ENCODE measurements at regions not wholly inside any gene's neighbourhood (a gene's known extent, or its start where the extent isn't known, plus 50 kb on each side); places are given as distances from the start of the nearest gene placed in this dataset.

DNA sequence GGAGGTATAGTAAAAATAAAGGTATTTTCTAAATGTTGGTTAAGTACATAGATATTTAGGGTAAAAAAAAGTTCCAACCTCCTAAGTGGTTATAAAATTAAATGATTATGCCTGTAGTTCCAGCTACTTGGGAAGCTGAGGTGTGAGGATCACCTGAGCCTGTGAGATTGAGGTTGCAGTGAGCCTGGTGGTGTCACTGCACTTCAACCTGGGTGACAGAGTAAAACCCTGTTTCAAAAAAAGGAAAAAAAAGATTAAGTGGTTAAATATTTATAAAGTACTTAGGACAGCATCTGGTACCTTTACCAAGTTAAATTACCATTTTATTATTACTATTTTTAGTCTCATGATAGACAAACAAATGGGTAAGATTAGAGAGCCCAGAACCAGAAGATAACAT is 1801.0 kb downstream of the C4orf33 start:
- Histone ChIP-seq H3K23ac (ENCODE audit: low read length) (no peak overlapping the region), H3K4me2 (ENCODE audit: low read length) (no peak overlapping the region), H3K4me3 (ENCODE audit: low read depth, low read length) (no peak overlapping the region), H3K79me1 (ENCODE audit: low read length) (no peaks in the 10 kb centered on the region), H3K27me3 (ENCODE audit: insufficient read depth, low read length) (no peaks in the 10 kb centered on the region), H3K18ac (ENCODE audit: low read length) (no peak overlapping the region), H3K27ac (ENCODE audit: low read depth, low read length) (no peak overlapping the region), H4K12ac (ENCODE audit: low read depth, low read length) (no peak overlapping the region), H3K4ac (ENCODE audit: low read depth, low read length) (no peak overlapping the region), H2BK5ac (ENCODE audit: low read depth, low read length, poor library complexity) (no peak overlapping the region), H2BK12ac (ENCODE audit: low read length) (no peak overlapping the region), H2AFZ (ENCODE audit: insufficient read depth, low read length, poor library complexity) (no peak overlapping the region), H4K8ac (ENCODE audit: low read depth, low read length) (no peak overlapping the region), H3K9me3 (ENCODE audit: insufficient read depth, low read depth, low read length) (no peaks in the 10 kb centered on the region), H2BK120ac (ENCODE audit: insufficient read depth, low read length, poor library complexity) (no peak overlapping the region), H3K14ac (ENCODE audit: low read length) (no peak overlapping the region), H2AK5ac (ENCODE audit: low read length) (no peak overlapping the region), H3K79me2 (ENCODE audit: control insufficient read depth, insufficient read depth, low read length, poor library complexity) (no peaks in the 10 kb centered on the region), H3K4me1 (ENCODE audit: control insufficient read depth in 1 of 2, insufficient read depth in 2 of 2, low read length in 2 of 2) (no peaks in the 10 kb centered on the region), H3K9ac (ENCODE audit: low read length) (no peak overlapping the region), H3K36me3 (ENCODE audit: control insufficient read depth in 1 of 2, insufficient read depth in 2 of 2, low read length in 2 of 2) (no peaks in the 10 kb centered on the region), H4K91ac (ENCODE audit: low read depth, low read length) (no peak overlapping the region)
- DNase-seq: no peak

DNA sequence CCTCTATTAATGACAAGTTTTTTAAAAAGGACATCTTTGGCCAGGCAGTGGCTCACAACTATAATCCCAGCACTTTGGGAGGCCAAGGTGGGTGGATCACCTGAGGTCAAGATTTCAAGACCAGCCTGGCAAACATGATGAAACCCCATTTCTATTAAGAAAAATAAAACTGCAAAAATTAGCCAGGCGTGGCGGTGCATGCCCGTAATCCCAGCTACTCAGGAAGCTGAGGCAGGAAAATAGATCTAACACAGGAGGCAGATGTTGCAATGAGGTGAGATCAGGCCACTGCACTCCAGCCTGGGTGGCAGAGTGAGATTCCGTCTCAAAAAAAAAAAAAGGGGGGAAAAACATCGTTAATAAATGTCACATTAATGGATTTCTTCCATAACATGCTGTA is 1805.4 kb downstream of the C4orf33 start:
- H3K9ac ChIP-seq (ENCODE audit: low read length): no peak overlapping the region
- no peaks in the 10 kb centered on the region for H3K36me3 ChIP-seq (ENCODE audit: control insufficient read depth in 1 of 2, insufficient read depth in 2 of 2, low read length in 2 of 2)
- no peak overlapping the region for H3K4ac ChIP-seq (ENCODE audit: low read depth, low read length)
- no peak overlapping the region for H4K12ac ChIP-seq (ENCODE audit: low read depth, low read length)
- no peaks in the 10 kb centered on the region for H3K9me3 ChIP-seq (ENCODE audit: insufficient read depth, low read depth, low read length)
- H3K27me3 ChIP-seq (ENCODE audit: insufficient read depth, low read length): no peaks in the 10 kb centered on the region
- no peak for DNase-seq
- H3K4me1 ChIP-seq (ENCODE audit: control insufficient read depth in 1 of 2, insufficient read depth in 2 of 2, low read length in 2 of 2): no peaks in the 10 kb centered on the region
- no peak overlapping the region for H3K23ac ChIP-seq (ENCODE audit: low read length)
- H2BK12ac ChIP-seq (ENCODE audit: low read length): no peak overlapping the region
- no peak overlapping the region for H2AK5ac ChIP-seq (ENCODE audit: low read length)
- H3K14ac ChIP-seq (ENCODE audit: low read length): no peak overlapping the region
- no peak overlapping the region for H2BK120ac ChIP-seq (ENCODE audit: insufficient read depth, low read length, poor library complexity)
- no peak overlapping the region for H3K18ac ChIP-seq (ENCODE audit: low read length)
- H3K4me2 ChIP-seq (ENCODE audit: low read length): no peak overlapping the region
- H3K27ac ChIP-seq (ENCODE audit: low read depth, low read length): no peak overlapping the region
- no CpG with 5 or more reads among the region's 5 CpGs for WGBS (ENCODE audit: extremely low coverage, insufficient coverage, insufficient read length)
- H3K4me3 ChIP-seq (ENCODE audit: low read depth, low read length): no peak overlapping the region
- no peak overlapping the region for H2BK5ac ChIP-seq (ENCODE audit: low read depth, low read length, poor library complexity)
- no peaks in the 10 kb centered on the region for H3K79me1 ChIP-seq (ENCODE audit: low read length)
- H4K91ac ChIP-seq (ENCODE audit: low read depth, low read length): no peak overlapping the region
- H3K79me2 ChIP-seq (ENCODE audit: control insufficient read depth, insufficient read depth, low read length, poor library complexity): no peaks in the 10 kb centered on the region
- H2AFZ ChIP-seq (ENCODE audit: insufficient read depth, low read length, poor library complexity): no peak overlapping the region
- no peak overlapping the region for H4K8ac ChIP-seq (ENCODE audit: low read depth, low read length)

DNA sequence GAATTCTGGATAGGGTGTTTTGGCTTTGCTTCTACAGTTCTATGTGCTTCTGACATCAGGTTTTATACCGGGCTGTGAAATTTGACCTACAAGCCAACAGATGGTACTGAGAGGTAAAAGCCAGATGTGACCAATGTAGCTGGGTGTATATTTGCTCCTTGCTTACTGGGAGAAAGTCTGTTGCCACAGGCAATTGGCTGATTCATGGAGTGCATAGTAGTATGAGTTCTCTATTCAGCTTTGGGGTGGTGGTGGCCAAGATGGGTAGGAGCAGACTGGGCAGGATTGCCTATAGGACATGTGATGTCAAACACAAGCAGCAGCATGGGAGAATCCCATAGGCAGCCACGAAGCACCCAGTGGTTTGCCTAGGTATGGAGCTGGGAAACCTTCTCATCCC is 1827.0 kb downstream of the C4orf33 start:
- Histone ChIP-seq H3K4me1 (ENCODE audit: control insufficient read depth in 1 of 2, insufficient read depth in 2 of 2, low read length in 2 of 2) (no peaks in the 10 kb centered on the region), H2BK120ac (ENCODE audit: insufficient read depth, low read length, poor library complexity) (no peak overlapping the region), H4K8ac (ENCODE audit: low read depth, low read length) (no peak overlapping the region), H3K9ac (ENCODE audit: low read length) (no peak overlapping the region), H3K9me3 (ENCODE audit: insufficient read depth, low read depth, low read length) (peaks cover 2% of the 10 kb centered on the region), H3K27me3 (ENCODE audit: insufficient read depth, low read length) (no peaks in the 10 kb centered on the region), H4K91ac (ENCODE audit: low read depth, low read length) (no peak overlapping the region), H3K4me2 (ENCODE audit: low read length) (no peak overlapping the region), H3K27ac (ENCODE audit: low read depth, low read length) (no peak overlapping the region), H2AK5ac (ENCODE audit: low read length) (no peak overlapping the region), H3K79me1 (ENCODE audit: low read length) (no peaks in the 10 kb centered on the region), H3K79me2 (ENCODE audit: control insufficient read depth, insufficient read depth, low read length, poor library complexity) (no peaks in the 10 kb centered on the region), H3K4me3 (ENCODE audit: low read depth, low read length) (no peak overlapping the region), H2BK12ac (ENCODE audit: low read length) (no peak overlapping the region), H3K36me3 (ENCODE audit: control insufficient read depth in 1 of 2, insufficient read depth in 2 of 2, low read length in 2 of 2) (no peaks in the 10 kb centered on the region), H2AFZ (ENCODE audit: insufficient read depth, low read length, poor library complexity) (no peak overlapping the region), H2BK5ac (ENCODE audit: low read depth, low read length, poor library complexity) (no peak overlapping the region), H4K12ac (ENCODE audit: low read depth, low read length) (no peak overlapping the region), H3K4ac (ENCODE audit: low read depth, low read length) (no peak overlapping the region), H3K14ac (ENCODE audit: low read length) (no peak overlapping the region), H3K18ac (ENCODE audit: low read length) (no peak overlapping the region), H3K23ac (ENCODE audit: low read length) (no peak overlapping the region)
- DNase-seq: no peak
- no CpG with 5 or more reads among the region's 2 CpGs for WGBS (ENCODE audit: extremely low coverage, insufficient coverage, insufficient read length)

DNA sequence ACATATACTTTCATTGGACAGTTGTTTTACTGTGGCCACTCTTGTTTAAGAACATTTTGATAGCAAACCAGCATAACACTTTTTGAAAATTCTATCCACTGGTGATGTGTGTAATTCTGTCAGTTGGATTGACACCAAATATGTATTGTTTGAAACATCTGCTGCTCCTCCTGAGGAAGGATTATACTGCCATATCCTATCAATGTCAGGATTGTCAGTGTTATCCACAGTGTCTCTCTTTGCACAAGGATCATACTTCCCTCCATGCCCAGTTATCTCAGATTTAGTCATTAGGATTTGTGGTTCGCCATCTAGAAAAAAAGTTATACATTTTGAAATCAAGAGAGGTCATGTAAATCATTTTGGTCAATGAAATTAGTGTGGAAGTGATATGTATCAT is 1859.6 kb downstream of the C4orf33 start:
- Histone ChIP-seq H2AFZ (ENCODE audit: insufficient read depth, low read length, poor library complexity) (no peak overlapping the region), H3K23ac (ENCODE audit: low read length) (no peak overlapping the region), H2BK120ac (ENCODE audit: insufficient read depth, low read length, poor library complexity) (no peak overlapping the region), H3K18ac (ENCODE audit: low read length) (no peak overlapping the region), H2BK12ac (ENCODE audit: low read length) (no peak overlapping the region), H3K9ac (ENCODE audit: low read length) (no peak overlapping the region), H4K12ac (ENCODE audit: low read depth, low read length) (no peak overlapping the region), H3K14ac (ENCODE audit: low read length) (no peak overlapping the region), H3K4me2 (ENCODE audit: low read length) (no peak overlapping the region), H3K36me3 (ENCODE audit: control insufficient read depth in 1 of 2, insufficient read depth in 2 of 2, low read length in 2 of 2) (no peaks in the 10 kb centered on the region), H3K79me1 (ENCODE audit: low read length) (no peaks in the 10 kb centered on the region), H3K4me1 (ENCODE audit: control insufficient read depth in 1 of 2, insufficient read depth in 2 of 2, low read length in 2 of 2) (no peaks in the 10 kb centered on the region), H3K4me3 (ENCODE audit: low read depth, low read length) (no peak overlapping the region), H2AK5ac (ENCODE audit: low read length) (no peak overlapping the region), H2BK5ac (ENCODE audit: low read depth, low read length, poor library complexity) (no peak overlapping the region), H3K27me3 (ENCODE audit: insufficient read depth, low read length) (no peaks in the 10 kb centered on the region), H3K4ac (ENCODE audit: low read depth, low read length) (no peak overlapping the region), H4K91ac (ENCODE audit: low read depth, low read length) (no peak overlapping the region), H3K79me2 (ENCODE audit: control insufficient read depth, insufficient read depth, low read length, poor library complexity) (no peaks in the 10 kb centered on the region), H3K27ac (ENCODE audit: low read depth, low read length) (no peak overlapping the region), H3K9me3 (ENCODE audit: insufficient read depth, low read depth, low read length) (no peaks in the 10 kb centered on the region), H4K8ac (ENCODE audit: low read depth, low read length) (no peak overlapping the region)
- WGBS (ENCODE audit: extremely low coverage, insufficient coverage, insufficient read length): no CpG with 5 or more reads among the region's 1 CpG
- DNase-seq: no peak

DNA sequence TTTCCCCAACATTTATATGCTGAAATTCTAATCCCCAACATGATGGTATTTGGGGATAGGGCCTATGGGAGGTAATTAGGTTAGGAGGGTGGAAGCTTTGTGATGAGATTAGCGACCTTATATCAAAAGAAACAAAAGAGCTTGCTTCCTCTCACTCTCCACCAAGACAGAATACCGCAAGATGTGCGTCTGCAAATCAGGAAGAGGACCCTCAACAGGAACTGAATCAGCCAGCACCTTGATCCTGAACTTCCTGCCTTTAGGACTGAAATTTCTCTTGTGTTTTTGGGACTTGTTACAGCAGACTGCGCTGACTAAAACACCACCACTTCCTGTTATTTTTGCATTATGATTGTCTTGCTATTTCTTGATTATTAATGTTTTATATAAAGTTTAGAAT is 1889.4 kb downstream of the C4orf33 start:
- Histone ChIP-seq H2AFZ (ENCODE audit: insufficient read depth, low read length, poor library complexity) (no peak overlapping the region), H3K4me1 (ENCODE audit: control insufficient read depth in 1 of 2, insufficient read depth in 2 of 2, low read length in 2 of 2) (no peaks in the 10 kb centered on the region), H3K9ac (ENCODE audit: low read length) (no peak overlapping the region), H4K12ac (ENCODE audit: low read depth, low read length) (no peak overlapping the region), H2AK5ac (ENCODE audit: low read length) (no peak overlapping the region), H3K36me3 (ENCODE audit: control insufficient read depth in 1 of 2, insufficient read depth in 2 of 2, low read length in 2 of 2) (no peaks in the 10 kb centered on the region), H3K27ac (ENCODE audit: low read depth, low read length) (no peak overlapping the region), H2BK120ac (ENCODE audit: insufficient read depth, low read length, poor library complexity) (no peak overlapping the region), H2BK5ac (ENCODE audit: low read depth, low read length, poor library complexity) (no peak overlapping the region), H2BK12ac (ENCODE audit: low read length) (no peak overlapping the region), H3K23ac (ENCODE audit: low read length) (no peak overlapping the region), H4K8ac (ENCODE audit: low read depth, low read length) (no peak overlapping the region), H3K27me3 (ENCODE audit: insufficient read depth, low read length) (no peaks in the 10 kb centered on the region), H3K18ac (ENCODE audit: low read length) (no peak overlapping the region), H4K91ac (ENCODE audit: low read depth, low read length) (no peak overlapping the region), H3K4me2 (ENCODE audit: low read length) (no peak overlapping the region), H3K14ac (ENCODE audit: low read length) (no peak overlapping the region), H3K4ac (ENCODE audit: low read depth, low read length) (no peak overlapping the region), H3K79me2 (ENCODE audit: control insufficient read depth, insufficient read depth, low read length, poor library complexity) (no peaks in the 10 kb centered on the region), H3K79me1 (ENCODE audit: low read length) (no peaks in the 10 kb centered on the region), H3K9me3 (ENCODE audit: insufficient read depth, low read depth, low read length) (no peaks in the 10 kb centered on the region), H3K4me3 (ENCODE audit: low read depth, low read length) (no peak overlapping the region)
- no peak for DNase-seq
- WGBS (ENCODE audit: extremely low coverage, insufficient coverage, insufficient read length): no CpG with 5 or more reads among the region's 4 CpGs
